ENCODE measurements at regions not wholly inside any gene's neighbourhood (a gene's known extent, or its start where the extent isn't known, plus 50 kb on each side); places are given as distances from the start of the nearest gene placed in this dataset.

DNA sequence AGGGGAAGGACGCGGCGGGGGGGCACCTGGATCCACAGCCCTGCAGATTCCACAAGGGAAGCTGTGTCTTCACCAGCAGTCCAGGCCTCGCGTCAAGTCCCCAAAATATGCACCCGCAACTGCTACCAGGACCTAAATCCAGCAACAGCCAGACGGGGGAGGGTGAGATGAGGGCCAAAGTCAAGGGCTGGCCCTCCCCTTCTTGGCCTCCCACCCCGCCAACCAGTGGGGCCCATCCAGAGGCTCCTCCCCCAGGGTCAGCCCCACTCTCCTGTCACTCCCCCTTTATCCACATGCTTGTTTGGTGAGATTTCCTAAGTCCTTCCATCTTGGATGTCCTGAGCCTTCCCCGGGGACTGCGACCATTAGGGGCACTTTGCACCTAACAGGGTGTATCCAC is 138.7 kb downstream of the ENGASE start:
- TF ChIP-seq EZH2 (IDR thresholded peaks at IDR 0.05; ENCODE audit: low read length, unreplicated experiment), result no peak
- TF ChIP-seq, protein P1, sequence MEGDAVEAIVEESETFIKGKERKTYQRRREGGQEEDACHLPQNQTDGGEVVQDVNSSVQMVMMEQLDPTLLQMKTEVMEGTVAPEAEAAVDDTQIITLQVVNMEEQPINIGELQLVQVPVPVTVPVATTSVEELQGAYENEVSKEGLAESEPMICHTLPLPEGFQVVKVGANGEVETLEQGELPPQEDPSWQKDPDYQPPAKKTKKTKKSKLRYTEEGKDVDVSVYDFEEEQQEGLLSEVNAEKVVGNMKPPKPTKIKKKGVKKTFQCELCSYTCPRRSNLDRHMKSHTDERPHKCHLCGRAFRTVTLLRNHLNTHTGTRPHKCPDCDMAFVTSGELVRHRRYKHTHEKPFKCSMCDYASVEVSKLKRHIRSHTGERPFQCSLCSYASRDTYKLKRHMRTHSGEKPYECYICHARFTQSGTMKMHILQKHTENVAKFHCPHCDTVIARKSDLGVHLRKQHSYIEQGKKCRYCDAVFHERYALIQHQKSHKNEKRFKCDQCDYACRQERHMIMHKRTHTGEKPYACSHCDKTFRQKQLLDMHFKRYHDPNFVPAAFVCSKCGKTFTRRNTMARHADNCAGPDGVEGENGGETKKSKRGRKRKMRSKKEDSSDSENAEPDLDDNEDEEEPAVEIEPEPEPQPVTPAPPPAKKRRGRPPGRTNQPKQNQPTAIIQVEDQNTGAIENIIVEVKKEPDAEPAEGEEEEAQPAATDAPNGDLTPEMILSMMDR (conservative IDR thresholded peaks at IDR 0.05; ENCODE audit: low read depth, low read length), result no peak
- TF ChIP-seq EZH2phosphoT487 (IDR thresholded peaks at IDR 0.05; ENCODE audit: borderline replicate concordance, low read length), result no peak
